Ureter (tissue), 1 donor: ENCODE measurements at regions not wholly inside any gene's neighbourhood (a gene's known extent, or its start where the extent isn't known, plus 50 kb on each side); places are given as distances from the start of the nearest gene placed in this dataset.

Experiments
- DNase-seq: peaks from one replicate; pipeline ENCODE4 v3.0.0-alpha.2; 2020; ENCODE audit warnings: low spot score
- donor health status: DM: yes; HTN: yes; CAD: no.

DNA sequence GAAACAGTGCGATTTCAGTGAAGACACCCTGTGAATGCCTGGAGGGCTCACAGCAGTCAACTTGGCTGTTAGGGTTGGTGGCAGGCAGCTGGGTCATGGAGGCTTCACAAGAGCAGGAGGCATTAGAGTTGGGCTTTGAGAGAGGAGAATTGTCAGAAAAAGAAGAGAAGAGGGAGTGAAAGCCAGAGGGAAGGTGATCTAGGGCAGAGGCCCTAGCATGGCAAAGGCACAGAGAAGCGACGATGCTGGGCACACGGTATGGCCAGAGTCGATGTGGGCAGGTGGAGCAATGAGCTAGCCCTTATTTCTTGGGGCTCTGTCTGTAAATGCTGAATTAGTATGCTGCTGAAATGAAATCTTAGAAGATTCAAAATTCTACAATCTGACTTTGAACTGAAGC is 52.6 kb upstream of the OLFM4 start:
- no peak for DNase-seq

DNA sequence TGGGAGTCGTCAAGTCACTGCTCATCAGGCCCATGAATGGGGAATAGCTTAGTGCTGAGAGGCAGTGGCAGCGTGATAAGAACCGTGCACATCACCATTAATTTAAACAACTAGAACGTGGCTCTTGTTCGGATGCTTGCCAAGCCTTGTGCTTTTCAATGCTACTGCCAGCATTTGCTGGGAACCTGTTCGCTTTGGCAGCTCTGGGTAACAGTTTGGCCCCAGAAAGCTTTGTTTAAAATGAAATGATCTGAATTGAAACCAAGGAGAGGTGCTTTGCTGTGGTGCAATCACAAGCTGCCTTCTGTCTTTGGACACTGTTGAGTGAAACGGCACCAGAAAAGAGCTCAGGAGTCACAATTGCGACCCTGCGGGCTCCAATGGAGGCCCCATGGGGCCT is 53.5 kb upstream of the OLFM4 start:
- DNase-seq: no peak

DNA sequence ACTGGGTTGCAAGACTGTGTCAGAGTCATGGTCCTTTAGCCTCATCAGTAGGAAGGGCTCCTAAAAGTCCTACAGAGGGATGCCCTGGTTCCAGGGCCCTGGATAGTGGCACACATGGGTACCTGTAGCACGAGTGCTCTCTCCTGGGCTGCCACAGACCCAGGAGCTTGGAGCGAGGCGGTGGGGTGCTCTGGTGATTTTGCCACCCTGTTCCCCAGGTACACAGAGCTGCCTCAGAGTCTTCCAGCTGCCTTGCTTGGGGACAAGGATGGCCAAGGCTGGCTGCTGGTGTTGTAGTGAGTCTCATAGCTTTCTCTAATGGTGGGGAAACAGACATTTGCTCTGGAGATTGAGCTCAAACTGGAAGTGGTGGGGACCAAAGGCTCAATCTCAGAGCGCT is 53.9 kb upstream of the OLFM4 start:
- no peak for DNase-seq

DNA sequence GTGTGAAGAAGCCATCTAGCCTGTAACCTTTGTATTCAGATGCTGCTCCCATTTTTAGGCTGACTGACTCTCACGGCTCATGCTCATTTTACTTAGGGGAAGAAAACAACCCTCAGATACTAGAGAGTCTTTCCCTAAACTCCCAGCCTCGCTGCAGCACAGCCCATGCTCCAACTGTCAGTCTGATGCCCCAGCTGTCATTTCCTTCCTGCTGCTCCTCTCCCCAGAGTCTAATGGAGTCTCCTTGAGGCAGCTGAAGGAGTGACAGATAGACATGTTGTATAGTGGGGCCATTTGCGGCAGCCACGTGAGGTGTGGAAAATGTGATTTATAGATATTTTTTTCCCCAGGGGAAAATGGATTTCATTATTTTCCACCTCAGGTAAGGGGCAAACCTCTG is 59.2 kb upstream of the OLFM4 start:
- DNase-seq: no peak

DNA sequence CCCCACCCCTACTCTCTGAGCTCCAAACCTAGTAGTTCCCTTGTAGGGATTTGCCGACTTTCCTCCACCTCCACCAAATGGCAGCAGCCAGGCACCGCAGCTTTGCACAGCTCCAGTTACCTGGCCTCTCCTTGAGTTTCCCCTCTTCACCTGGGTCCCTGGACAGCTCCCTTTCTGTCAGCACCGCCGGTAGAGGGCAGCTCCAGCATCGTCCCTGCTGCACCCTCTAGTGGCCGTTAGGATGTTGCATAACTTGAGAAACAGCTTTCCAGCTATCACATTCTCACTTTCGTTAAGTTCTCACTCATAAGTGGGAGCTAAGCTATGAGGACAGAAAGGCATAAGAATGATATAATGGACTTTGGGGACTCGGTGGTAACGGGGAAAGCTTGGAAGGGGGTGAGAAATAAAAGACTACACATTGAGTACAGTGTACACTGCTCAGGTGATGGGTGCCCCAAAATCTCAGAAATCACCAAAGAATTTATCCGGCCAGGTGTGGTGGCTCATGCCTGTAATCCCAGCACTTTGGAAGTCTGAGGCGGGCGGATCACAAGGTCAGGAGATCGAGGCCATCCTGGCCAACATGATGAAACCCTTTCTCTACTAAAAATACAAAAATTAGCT is 60.4 kb upstream of the OLFM4 start:
- DNase-seq: peak; percentile 80

DNA sequence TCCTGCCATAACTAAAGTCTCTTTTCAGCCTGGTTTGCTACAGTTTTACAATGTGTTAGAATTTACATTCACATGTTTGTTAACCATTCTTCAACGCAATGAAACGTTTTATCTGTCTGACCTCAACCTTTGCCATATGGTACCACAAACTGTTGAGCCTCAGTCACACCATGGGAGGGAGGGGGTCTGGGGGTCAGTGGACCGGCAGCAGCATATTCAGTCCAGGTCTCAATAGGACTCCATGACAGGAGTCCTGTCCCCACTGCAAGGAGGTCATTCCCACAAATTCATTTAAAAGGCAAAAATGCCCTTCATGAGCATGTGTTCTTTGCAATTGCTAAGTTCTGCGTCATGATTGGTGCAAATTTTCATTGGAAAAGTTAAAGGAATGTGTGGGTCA is 66.6 kb upstream of the OLFM4 start:
- no peak for DNase-seq

DNA sequence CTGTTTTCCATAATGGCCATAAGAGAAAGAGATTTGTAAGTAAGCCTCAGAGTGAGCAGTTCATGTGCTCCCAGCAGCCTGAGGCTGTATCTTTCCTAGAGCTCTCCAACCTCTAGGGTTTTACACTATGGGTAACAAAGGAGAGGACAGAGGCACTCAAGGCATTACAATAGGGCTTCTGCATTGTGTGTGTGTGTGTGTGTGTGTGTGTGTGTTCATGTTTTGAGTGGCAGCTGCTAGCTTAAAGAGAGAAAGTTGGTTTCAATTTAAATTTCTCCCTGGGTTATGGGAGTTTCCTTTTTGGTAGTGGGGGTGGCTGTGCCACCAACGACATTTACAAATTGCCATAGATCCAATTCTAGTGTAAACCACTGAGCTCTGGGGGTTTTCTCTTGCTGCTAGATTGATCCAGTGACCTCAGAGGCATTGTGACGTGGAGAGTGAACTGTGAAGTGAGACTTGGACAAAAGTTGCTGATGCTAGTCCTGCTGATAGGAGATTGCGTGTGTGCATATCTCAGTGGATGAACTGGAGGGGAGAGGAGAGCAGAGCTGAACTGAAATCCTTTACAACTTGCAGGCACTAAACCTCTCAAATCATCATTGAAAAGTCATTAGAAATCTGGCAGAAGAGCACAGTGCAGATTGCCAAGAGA is 67.2 kb upstream of the OLFM4 start:
- DNase-seq: no peak

DNA sequence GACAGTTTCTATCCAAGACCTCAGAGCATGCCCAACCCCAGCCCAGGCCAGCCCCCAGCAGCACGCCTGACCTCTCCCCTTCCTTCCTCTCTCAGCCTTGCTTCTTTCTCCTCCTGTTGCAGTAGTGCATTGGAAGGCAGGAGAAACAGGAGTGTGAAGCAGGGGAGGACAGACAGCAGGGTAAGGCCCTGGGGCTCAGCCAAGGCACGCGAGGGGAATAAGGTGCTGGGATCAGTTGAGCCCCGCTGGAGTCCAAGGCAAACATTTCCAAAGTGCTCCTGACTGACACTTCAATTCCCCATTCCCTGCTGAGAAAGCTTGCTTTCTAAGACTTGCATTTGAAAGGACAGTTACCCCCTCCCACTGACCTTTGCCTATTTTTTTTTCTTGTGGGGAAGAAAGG is 73.1 kb upstream of the OLFM4 start:
- DNase-seq: no peak

DNA sequence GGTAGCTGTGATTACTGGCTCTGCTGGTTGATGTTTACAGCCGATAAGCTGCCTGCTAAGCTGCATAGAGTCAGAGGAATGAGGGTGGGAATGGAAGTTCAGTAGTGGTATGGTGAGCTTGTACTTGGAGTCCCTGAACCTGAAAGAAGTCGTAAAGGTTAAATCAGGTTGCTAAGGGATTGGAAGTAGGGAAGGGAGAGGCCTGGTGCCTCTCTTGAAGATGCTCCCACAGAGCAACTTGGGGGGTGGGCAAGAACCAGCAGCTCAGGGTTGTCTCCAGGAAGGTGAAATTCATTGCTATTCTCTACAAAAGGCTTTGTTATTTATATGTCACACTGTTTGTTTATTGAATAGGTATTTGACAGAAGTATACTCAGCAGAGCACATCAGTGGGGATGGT is 73.8 kb upstream of the OLFM4 start:
- DNase-seq: no peak

DNA sequence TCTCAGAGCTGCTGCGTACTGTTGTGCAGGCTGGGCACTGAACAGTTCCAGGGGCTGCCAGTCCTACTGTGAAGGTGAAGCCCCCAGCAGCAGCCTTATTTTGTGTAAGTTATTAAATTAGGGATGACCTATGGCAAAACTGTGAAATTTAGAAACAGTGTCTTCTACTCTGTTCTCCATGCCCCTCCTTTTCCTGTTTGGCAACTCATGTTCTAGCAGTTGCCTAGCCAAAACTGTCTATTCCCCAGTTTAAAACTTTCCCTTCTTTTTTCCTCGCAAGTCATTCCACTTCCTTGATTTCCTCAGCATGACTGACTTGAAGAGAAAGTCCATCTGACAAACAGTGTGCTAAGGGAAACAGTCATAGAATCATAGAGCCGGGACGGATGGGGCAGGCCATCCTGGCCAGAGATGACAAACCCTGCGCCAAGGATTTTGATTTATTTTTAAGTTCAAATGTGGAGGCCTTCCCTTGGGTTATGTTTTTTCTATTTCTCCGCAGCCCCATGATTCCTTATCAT is 78.1 kb upstream of the OLFM4 start:
- DNase-seq: no peak

DNA sequence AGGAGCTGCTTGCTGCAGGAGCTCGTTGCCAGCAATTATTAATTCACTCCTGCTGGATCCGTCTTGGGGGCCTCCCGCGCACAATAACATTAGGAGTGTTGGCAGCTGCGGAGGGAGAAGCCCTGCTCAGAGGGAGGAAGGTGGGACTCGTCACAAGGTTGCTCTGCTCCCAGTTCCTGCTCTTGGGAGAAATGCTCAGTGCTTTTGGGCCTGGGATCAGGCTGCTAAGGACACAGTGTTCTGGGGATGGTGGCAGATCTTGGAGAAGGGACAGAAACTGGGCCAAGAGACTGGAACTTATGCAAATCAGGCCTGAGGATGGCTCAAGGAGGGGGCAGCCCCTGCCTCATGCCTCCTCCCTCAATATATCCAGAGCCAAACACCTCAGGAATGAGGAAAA is 78.9 kb upstream of the OLFM4 start:
- no peak for DNase-seq

DNA sequence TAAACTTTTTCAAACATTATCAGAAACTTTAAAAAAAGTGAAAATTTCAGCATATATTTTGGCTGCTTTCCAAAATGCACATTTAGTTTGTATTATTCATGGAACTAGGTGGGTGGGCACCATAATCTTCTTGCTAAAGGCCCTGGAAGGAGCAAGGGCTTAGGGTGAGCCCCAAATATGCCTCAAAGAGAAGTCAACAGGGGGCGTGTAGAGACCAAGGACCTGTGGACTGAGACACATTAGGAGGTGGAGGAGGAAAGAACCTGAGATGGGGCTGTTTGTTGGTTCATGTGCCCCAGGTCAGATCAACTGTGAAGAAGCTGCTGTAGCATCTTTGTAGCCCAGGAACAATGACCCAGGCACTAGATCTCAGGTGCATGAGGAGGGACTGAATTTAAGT is 79.6 kb upstream of the OLFM4 start:
- DNase-seq: no peak

DNA sequence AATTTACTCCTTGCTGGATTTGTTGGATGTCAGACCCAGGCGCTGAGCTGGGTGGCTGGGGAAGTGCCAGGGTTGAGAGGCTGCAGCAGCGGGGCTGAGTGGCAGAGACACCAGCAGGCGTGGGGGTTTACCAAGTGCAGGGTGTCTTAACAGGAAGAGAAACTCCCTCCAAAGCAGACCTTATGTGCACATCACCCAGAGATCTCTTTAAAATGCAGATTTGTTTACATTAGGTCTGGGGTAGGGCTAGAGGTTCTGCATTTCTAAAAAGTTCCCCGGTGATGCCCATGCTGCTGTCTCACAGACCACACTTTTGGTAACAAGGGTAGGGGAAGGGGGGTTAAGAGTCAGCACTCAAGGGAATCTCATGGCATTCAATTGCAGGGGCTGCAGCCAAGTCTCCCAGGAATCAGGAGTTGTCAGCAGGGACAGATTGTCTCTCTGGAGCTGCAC is 80.7 kb upstream of the OLFM4 start:
- no peak for DNase-seq

DNA sequence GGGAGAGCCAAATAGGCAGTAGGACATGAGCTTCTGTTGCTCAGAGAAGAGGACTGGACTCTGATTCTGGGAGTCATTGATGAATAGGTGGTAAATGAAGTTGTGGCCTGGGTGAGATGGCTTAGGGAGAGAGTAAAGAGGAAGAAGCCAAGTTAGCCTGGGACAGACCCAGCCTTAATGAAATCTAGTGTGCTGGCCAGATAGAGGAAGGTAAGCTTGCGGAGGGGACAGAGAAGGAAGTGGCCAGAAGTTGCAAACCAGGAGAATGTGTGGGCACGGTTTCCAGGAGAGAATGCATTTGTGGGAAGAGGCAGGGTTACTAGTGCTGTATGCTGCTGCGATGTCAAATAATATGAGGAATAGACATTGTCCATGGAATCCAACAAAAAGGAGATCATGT is 83.3 kb upstream of the OLFM4 start:
- DNase-seq: no peak

DNA sequence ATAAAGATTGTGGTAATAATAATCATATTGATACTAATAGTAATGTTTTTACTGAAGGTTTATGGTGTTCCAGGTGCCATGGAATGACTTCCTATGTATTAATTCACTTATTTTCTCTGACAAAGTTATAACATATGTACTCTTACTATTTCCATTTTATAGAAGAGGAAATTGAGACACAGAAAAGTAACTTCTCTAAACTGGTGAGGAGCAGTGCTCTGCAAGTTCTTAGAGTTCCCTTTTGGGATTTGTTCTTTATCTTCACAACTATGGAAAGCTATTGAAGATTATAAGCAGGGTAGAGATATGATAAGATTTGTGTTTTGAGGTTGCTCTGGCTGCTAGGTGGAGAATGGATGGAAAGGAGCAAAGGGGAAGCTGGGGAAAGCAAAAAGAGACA is 83.9 kb upstream of the OLFM4 start:
- no peak for DNase-seq

DNA sequence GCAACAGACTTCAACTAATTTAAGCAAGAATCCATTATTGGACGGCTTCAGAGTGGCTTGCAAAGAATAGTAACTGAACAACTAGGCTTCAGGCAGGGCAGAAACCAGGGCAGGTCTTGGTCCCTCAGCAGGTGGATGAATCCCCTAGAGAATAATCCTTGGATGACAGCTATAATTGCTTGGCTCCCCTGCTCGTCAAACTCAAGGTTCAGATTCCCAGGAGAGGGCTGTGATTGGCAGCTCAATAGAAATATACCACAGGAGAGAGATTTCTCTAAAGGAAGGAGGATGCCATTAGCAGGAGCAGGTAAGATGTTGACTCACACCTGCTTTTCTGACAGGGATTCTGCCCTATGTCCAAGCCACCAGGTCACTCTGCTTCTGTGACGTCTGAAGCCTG is 89.6 kb upstream of the PCDH8 start:
- no peak for DNase-seq

DNA sequence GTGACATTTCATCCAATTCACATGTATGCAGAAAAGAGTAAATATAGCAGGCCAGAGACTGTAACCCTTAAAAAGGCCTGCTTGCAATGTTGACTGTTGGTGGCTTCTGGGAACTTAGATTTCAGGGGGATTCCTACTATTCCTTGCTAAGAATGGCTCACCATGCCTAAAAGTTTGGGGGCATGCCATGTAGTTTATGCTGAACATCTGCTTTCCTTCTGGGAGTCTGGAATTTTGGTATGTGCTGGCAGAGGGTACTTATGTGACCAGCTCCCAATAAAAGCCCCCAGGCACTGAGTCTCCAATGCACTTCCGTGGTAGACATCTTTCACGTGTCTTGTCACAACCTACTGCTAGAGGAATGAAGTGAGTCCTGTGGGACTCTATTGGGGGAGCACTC is 88.4 kb upstream of the PCDH8 start:
- DNase-seq: no peak

DNA sequence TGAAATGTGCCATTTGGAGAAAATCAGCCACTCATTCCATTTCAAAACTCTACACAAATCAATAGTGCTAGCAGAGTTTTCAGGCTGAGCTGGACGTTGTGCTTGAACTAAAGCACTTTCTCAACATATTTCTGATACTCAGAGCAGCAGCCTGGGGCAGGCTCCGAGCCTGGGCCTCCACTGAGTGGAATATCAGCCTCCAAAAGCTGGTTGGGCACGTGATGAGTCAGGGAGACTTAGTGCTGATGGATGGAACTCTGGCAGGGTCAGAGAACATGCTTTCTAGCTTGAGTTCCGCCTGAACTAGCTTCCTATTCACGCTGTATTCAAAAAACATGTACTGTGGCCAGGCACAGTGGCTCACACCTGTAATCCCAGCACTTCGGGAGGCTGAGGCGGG is 85.8 kb upstream of the PCDH8 start:
- DNase-seq: no peak

DNA sequence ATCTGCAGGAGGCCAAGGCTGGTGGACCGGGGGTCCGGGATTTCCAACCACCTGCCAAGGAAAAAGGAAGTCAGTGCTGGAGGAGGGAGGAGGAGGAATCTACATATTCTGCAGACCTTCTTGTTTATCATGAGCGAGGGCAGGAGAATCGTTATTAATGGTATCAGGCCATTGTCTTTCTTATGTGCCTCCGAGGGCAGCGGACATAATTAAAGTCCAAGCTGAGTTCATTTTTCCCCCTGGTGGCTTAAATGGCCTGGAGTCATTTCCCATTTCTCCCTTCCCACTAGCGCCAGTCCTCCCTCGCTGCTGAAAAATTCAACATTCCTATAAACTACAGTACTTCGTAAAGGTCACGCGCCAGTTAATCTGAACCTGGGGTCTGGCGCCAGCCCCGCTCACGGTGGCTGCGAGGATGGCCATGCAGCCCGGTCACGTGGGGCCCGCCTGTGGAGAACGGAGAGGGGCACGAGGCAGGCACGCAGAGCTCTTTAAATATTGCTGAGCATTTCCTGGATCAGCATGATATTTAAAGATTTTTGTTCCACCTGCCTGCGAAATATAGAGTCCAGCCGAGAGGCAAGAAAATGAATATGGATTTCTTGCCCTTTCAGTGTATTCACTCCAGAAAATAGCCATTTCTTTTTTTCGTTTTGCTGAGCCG is 85.2 kb upstream of the PCDH8 start:
- no peak for DNase-seq

DNA sequence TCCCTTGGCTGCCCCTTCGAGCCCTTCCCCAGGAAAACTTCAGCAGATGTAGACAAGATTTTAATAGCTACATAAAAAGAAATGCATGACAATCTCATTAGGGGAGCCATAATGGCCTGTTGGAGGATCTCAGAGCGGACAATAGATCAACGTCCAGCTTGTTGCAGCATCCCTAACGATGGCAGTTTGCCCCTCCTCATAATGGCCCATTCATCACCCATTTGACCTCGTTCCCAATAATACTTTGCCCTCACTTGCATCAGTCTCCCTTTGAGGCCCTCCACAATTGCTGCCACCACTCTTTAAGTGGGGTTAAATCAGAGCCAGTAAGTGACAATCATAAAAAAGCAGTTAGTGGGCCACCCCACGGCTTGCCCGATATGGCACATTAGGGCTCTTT is 84.7 kb upstream of the PCDH8 start:
- DNase-seq: no peak

DNA sequence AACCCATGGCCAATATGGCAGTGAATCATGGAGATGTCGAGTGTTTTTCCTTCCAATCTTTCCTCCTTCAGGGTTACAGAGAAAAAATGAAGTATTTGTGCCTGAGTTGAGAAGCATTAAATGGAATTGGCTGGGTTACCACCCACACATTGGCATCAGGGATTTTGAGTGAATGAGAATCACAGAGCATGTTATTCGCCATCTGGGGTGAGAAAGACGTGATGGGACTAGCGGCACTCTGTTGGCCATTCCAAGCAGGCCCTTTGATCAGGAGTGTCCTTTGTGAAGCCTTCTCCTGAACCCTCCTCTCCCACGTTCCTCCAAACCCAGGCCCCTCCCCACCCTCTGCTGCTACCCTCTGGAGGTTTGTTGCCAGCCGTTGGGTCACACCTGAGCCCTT is 84.2 kb upstream of the PCDH8 start:
- no peak for DNase-seq

DNA sequence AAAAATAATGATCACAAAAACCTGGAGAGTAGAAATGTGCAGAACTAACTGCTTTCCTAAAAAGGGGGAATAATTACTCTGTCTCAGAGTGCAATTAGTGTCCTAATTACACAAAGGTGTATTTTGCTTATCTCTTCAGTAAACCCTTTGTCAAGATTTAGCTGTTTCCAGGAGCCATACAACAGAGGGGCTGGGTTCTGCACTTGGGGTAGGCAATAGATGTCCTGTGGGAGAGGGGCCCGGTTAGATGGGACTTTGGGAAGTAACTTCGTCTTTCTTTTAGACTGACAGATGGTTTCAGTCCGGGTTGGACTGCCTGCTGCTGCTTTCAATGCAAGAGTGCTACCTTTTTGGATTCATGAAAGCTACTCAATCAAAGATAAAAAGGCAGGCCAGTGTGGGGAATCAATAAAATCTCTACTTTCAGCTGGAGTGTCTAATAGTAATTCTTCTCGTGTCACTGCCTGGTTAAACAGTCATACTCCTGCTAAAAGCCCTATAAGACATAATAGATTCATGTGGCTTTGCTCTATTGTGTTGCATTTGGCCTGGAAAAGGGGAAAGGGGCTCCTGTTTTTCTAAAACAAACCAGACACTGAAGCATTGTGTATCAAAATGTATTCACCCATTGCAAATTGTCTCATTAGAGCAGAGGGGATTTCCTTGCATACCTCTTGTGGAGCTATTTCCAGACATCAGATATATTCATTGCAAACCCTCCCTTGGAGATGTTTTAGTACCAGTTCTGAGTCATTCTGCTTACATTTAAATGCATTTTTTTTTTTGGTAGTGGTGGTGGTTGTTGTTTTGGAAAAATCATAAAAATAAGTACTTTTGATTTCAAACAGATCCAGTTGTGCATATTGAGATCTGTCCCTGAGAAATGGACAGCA is 83.3 kb upstream of the PCDH8 start:
- DNase-seq: no peak
